Stimulated activated CD4-positive, alpha-beta T cell treated with anti-CD3 and anti-CD28 coated beads, Interleukin-15, amount 100 ng/mL, for 24 hours (primary cell): ENCODE measurements at regions not wholly inside any gene's neighbourhood (a gene's known extent, or its start where the extent isn't known, plus 50 kb on each side); places are given as distances from the start of the nearest gene placed in this dataset.

Experiments
- DNase-seq: peaks from one replicate; pipeline ENCODE4 v3.0.0-alpha.2; 2020

GRCh38 chr5:4984461-4984860 lies 155.7 kb upstream of the ADAMTS16 start:
- no peak for DNase-seq

GRCh38 chr5:4987431-4987830 lies 152.7 kb upstream of the ADAMTS16 start:
- no peak for DNase-seq

GRCh38 chr5:4989118-4989517 lies 151.0 kb upstream of the ADAMTS16 start:
- no peak for DNase-seq

- no peak for DNase-seq
These were observed 150.1 kb upstream of the ADAMTS16 start for GRCh38 chr5:4990017-4990416.

GRCh38 chr5:4990462-4990861 lies 149.7 kb upstream of the ADAMTS16 start:
- DNase-seq = no peak

GRCh38 chr5:4991925-4992324 lies 148.2 kb upstream of the ADAMTS16 start:
- DNase-seq = no peak

GRCh38 chr5:4995014-4995413 lies 145.1 kb upstream of the ADAMTS16 start:
- no peak for DNase-seq

DNA sequence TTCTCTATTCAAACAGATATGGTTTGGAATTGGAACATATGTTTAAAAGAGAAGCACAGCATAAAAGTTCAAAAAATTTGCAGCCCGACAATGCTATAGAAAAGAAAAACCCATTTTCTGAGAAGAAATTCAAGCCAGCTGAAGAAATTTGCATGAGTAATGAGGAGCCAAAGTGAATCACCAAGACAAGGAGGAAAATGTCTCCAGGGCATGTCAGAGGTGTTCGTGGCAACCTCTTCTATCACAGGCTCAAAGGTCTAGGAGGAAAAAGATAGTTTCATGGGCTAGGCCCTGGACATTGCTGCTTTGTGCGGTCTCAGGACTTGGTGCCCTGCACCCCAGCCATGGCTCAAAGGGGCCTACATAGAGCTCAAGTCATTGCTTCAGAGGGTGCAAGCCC lies 134.8 kb upstream of the ADAMTS16 start:
- DNase-seq = no peak

- DNase-seq = no peak
These were observed 133.6 kb upstream of the ADAMTS16 start for GRCh38 chr5:5006548-5006947.

GRCh38 chr5:5009240-5009639 lies 130.9 kb upstream of the ADAMTS16 start:
- DNase-seq = no peak

DNA sequence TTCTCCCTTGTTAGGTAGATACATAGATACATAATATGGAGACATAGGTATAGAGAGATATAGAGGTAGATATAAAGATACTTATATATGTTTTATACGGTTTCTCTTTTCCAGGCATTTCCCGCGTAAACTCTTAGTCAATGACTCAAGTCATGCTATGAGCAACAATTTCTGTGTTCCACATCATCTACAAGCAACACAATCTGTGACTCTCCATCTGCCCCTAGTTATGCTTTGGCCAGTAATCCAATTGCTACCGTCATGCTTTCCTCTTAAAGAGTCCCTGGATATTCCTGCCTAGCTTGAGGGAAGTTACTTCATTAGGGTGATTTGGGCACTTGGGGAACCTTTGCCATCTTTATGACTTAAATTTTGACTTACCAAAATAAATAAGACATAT lies 129.0 kb upstream of the ADAMTS16 start:
- DNase-seq = no peak

- DNase-seq = no peak
These were observed 125.4 kb upstream of the ADAMTS16 start for GRCh38 chr5:5014586-5015235.

DNA sequence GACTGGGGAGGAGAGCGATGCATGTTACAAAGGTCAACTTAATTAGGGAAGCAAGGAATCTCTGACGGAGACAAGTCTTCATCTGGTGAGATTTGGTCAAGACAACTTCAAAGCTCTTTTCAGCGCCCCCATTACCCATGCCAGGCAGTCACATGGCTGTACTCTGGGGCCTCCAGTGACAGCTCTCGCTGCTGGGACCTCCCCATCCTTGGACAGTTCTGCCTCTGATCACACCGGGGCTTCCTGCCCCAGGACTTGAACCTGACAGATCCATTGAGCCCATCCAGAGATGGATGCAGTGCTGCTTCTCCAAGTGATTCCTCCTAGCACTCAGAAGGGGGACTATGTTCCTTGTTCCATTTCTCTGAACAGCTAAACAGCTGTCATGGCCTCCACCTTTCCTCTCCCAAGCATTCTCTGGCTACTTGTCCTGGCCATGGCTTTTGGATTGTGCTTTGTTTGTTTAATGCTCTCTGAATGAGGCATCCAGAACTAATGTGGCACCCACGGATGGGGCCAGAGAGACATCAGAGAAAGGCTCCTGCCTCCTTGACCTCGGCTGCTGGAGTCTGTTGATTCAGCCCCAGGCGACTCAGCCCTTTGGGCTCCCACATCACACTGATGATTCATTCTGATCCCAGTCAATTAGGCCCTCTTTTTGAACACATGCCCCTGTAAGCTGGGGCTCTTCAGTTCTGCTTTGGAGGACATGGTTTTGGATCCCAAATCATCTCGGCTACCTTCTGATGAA lies 122.1 kb upstream of the ADAMTS16 start:
- no peak for DNase-seq

DNA sequence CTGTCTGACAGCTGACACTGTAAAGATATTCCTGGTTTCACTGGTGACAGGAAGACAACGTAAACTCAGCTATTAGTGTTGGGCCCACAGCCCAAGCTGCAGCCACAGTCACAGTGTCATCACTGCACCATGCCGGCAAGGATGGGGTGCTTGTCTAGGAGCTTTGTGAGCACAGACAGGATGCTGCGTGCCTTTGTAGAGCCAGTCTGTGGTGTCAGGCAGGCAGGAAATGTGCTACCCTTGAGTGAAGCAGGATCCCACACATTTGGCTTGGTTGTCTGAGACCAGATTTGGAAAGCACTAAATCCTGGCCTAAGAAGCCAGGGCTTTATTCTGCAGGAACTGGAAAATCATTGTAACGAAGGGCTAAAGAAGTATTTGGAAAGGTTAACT lies 121.6 kb upstream of the ADAMTS16 start:
- no peak for DNase-seq

DNA sequence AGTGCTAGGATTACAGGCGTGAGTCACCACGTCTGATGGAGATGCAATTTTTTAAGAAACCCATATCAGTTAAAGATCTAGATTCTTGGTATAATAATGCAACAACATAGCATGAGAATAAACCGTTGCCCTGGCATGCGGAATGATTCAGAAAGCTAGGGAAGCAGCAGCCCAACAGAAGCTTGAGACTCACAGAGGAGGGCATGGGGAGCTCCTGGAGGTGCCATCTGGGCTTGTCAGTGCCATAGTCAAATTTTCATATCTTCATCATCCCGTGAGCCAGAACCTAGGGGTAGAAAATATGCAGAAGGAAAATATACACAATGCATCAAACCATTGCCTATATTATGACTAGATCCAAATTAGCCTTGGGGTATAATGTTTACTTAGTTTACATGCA lies 118.7 kb upstream of the ADAMTS16 start:
- DNase-seq = no peak

- no peak for DNase-seq
These were observed 114.9 kb upstream of the ADAMTS16 start for GRCh38 chr5:5025098-5025773.

DNA sequence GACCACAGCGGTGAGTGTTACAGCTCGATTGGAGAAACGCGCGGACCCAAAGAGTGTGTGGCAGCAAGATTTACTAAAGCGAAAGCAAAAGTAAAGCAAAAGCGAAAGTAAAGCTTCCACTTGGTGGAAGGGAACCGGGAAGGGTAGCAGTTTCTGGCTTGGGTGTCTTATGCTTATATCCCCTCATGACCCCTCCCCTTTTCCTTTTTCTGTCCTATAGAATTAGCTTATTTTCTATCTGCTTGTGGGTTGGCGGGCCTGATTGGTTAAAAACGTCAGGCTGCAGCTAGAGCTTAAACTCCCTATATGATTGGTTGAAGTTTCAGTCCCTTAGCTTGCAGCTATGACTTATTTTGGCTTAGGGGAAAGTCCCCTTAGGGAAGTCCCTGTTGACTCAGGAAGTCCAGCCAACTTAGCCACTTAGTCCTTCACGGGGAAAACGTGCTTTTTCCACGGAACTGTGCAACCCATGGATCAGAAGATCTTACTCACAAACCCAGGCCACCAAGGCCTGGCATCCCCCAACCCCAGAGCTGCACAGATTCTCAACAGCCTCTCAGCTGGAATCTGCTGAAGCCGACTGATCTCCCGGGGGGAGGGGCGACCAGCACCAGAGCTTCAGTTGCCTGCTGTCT lies 114.2 kb upstream of the ADAMTS16 start:
- peak; percentile 4 for DNase-seq

GRCh38 chr5:5026409-5026785 lies 113.7 kb upstream of the ADAMTS16 start:
- no peak for DNase-seq

DNA sequence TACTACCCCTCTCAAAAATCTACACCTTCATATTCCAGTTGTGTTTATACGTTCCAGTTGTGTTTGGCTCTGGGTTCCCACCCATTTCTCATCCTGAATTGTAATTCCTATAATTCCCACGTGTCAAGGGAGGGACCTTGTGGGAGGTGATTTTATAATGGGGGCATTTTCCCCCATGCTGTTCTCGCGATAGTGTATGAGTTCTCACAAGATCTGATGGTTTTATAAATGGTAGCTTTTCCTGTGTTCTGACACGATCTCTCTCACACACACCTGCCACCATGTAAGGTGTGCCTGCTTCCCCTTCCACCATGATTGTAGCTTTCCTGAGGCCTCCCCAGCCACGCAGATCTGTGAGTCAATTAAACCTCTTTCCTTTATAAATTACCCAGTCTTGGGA lies 108.5 kb upstream of the ADAMTS16 start:
- DNase-seq = no peak

- no peak for DNase-seq
These were observed 102.5 kb upstream of the ADAMTS16 start for GRCh38 chr5:5037674-5038073.

- DNase-seq = no peak
These were observed 100.2 kb upstream of the ADAMTS16 start for GRCh38 chr5:5039918-5040317.

GRCh38 chr5:5040712-5041111 lies 99.4 kb upstream of the ADAMTS16 start:
- DNase-seq = no peak

DNA sequence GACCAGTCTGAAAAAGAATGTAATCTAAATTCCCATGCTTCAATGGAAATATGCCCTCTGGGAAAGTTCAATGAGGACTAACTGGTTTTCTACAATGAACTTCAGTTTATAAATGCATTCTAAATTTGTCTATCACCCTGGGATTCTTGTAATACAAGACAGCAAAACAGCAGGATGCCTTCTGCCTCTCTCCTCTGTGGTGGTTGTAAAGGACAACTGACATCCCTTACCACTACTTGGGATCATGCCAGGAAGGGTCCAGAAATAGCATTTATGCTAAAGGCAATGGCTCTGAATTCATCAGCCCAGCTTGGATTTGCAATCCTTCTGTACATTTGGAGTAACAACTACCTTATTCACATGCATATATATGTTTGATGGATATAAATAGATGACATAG lies 97.3 kb upstream of the ADAMTS16 start:
- no peak for DNase-seq

DNA sequence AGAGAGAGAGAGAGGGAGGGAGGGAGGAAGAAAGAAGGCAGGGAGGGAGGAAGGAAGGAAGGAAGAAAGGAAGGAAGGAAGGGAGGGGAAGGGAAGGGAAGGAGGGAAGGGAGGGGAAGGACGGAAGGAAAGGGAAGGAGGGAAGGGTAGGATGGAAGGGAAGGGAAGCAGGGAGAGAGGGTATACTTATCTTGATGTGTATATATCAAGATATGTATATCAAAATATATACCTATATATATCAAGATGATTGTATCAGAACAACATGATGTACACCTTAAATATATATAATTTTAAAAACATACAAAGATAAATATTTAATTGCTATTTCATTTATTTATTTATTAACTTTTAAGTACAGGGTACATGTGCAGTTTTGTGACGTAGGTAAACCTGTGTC lies 96.8 kb upstream of the ADAMTS16 start:
- DNase-seq = no peak
